Vagina (tissue), 2 donors: ENCODE measurements at regions not wholly inside any gene's neighbourhood (a gene's known extent, or its start where the extent isn't known, plus 50 kb on each side); places are given as distances from the start of the nearest gene placed in this dataset.

Experiments
- CTCF ChIP-seq, 3 experiments: fragments of 450-650 bp in 2 of 3; fragments of 200-600 bp in 1 of 3; sonication (generic) in 1 of 3; IDR thresholded peaks; one replicate each; pipeline ENCODE4 v1.5.1; 2017 to 2019; ENCODE audit warnings: antibody characterized with exemption in 3 of 3, mild to moderate bottlenecking in 2 of 3, moderate library complexity in 2 of 3
- POLR2A ChIP-seq, 2 donors: fragments of 450-650 bp; IDR thresholded peaks; one replicate each; pipeline ENCODE4 v1.6.1; 2017; ENCODE audit warnings: antibody characterized with exemption in 2 of 2, mild to moderate bottlenecking in 2 of 2, moderate library complexity in 2 of 2

GRCh38 chr2:136182315-136182714 lies 64.4 kb upstream of the CXCR4 start:
- TF ChIP-seq CTCF (IDR thresholded peaks at IDR 0.05) (no peak), POLR2A (IDR thresholded peaks at IDR 0.05) (no peak)
